ENCODE measurements at regions not wholly inside any gene's neighbourhood (a gene's known extent, or its start where the extent isn't known, plus 50 kb on each side); places are given as distances from the start of the nearest gene placed in this dataset.
"Not testable (repeated sequence)": the region's sequence is repeated elsewhere in the genome, so short reads cannot be mapped to it uniquely, and the experiment has no call there.

- no peak overlapping the region for H3K4me3 ChIP-seq (ENCODE audit: low read depth, low read length)
- TF ChIP-seq CTCF (IDR thresholded peaks at IDR 0.05; ENCODE audit: borderline replicate concordance, insufficient read depth, low read depth, low read length): no peak
Measured at GRCh38 chr7:51602376-51602775, 285.8 kb upstream of the COBL start.

- no peak overlapping the region for H3K4me3 ChIP-seq (ENCODE audit: low read depth, low read length)
- no peak for TF ChIP-seq CTCF (IDR thresholded peaks at IDR 0.05; ENCODE audit: borderline replicate concordance, insufficient read depth, low read depth, low read length)
Measured at GRCh38 chr7:51601461-51601860, 284.9 kb upstream of the COBL start.

GRCh38 chr7:51599935-51600334 is 283.3 kb upstream of the COBL start:
- H3K4me3 ChIP-seq (ENCODE audit: low read depth, low read length): not testable (repeated sequence)

GRCh38 chr7:51593628-51594027 is 277.0 kb upstream of the COBL start:
- TF ChIP-seq CTCF (IDR thresholded peaks at IDR 0.05; ENCODE audit: borderline replicate concordance, insufficient read depth, low read depth, low read length): no peak
- no peak overlapping the region for H3K4me3 ChIP-seq (ENCODE audit: low read depth, low read length)

GRCh38 chr7:51592842-51593599 is 276.4 kb upstream of the COBL start:
- no peak for TF ChIP-seq CTCF (IDR thresholded peaks at IDR 0.05; ENCODE audit: borderline replicate concordance, insufficient read depth, low read depth, low read length)
- no peak overlapping the region for H3K4me3 ChIP-seq (ENCODE audit: low read depth, low read length)

- no peak for TF ChIP-seq CTCF (IDR thresholded peaks at IDR 0.05; ENCODE audit: borderline replicate concordance, insufficient read depth, low read depth, low read length)
- H3K4me3 ChIP-seq (ENCODE audit: low read depth, low read length): no peak overlapping the region
Measured at GRCh38 chr7:51591223-51591622, 274.6 kb upstream of the COBL start.

- TF ChIP-seq CTCF (IDR thresholded peaks at IDR 0.05; ENCODE audit: borderline replicate concordance, insufficient read depth, low read depth, low read length): no peak
- H3K4me3 ChIP-seq (ENCODE audit: low read depth, low read length): no peak overlapping the region
Measured at GRCh38 chr7:51590746-51591145, 274.1 kb upstream of the COBL start.
